NCI-H1092 treated with DMSO at 0.1 percent for 48 hours (cell line): ENCODE measurements at regions not wholly inside any gene's neighbourhood (a gene's known extent, or its start where the extent isn't known, plus 50 kb on each side); places are given as distances from the start of the nearest gene placed in this dataset.

Experiments
- DNase-seq: peaks from one replicate; lab custom pipeline; 2025; lab: John Stamatoyannopoulos, UW

DNA sequence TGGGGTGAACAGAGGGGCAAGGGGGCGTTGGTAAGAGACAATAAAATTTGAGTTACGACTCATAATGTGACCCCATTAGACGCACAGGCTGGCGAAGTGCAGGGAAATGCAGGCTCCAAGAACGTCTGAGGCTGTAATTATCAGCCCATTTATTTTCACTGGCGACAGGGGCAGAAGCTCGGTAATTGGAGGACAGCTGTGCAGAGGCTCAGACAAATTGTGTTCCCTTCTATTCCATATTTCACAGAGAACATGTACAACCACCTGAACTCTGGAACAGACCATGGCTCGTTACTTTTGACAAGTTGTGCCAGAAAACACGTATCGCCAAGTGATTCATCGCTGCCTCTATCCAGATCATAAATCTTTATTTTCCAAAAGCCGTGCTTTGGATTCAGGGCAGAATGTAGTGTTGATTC lies 137.3 kb upstream of the FRMD4A start:
- DNase-seq = peak; percentile 17

GRCh38 chr10:14466257-14466656 lies 135.5 kb upstream of the FRMD4A start:
- DNase-seq = no peak

- no peak for DNase-seq
These were observed 129.7 kb upstream of the FRMD4A start for GRCh38 chr10:14460447-14460846.

GRCh38 chr10:14459665-14460064 lies 128.9 kb upstream of the FRMD4A start:
- DNase-seq = no peak

DNA sequence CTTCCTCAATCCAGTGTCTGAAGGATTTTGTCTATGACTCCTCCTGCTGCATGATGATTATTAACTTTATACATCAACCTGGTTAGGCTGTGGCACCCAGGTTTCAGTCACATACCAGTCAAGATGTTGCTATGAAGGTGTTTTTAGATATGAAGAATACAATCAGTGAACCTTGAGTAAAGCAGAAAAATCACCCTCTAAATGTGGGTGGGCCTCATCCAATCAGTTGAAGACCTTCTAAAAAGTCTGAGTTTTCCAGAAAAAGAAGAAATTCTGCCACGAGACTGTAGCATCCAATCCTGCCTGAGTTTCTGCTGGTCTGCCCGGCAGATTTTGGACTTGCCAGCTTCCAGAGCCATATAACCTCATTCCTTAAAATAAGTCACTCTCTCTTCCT lies 126.1 kb upstream of the FRMD4A start:
- DNase-seq = no peak

- no peak for DNase-seq
These were observed 125.6 kb upstream of the FRMD4A start for GRCh38 chr10:14456218-14456869.

DNA sequence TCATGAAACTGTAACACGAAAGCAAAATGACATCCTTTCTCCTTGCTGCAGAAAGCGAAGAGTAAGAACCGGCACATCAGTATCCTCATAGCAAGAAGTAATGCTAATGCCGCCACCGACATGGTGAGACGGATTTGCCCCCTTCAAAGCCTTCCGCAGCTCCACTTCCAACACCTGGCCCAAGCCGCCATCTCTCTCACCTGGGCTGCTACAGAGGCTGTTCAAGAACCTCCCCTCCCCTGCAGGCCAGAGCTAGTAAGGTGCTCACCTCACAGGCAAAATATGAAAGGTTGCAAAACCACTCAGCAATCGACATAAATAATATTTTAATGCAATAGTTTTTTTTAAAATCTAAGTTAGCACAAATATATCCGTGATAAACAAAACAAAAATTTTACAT lies 123.9 kb upstream of the FRMD4A start:
- no peak for DNase-seq

DNA sequence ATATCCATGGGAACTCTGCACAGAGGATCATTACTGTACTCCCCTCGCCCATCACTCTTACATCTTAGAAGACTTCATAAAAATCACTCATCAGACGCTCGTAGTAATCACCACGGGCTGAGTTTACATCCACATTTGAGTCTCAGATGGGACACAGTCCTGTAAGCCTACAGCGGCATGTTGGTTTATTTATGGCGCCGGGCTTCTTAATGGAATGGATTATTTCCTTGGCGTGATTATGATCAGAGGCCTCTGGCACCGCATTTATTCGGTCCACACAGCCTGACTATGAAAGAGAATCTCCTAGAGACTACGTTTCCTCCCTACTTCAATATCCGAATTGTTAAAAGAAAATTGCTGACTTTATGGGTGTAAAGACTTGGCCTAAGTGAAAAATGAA lies 123.5 kb upstream of the FRMD4A start:
- DNase-seq = no peak

GRCh38 chr10:14453593-14453992 lies 122.9 kb upstream of the FRMD4A start:
- DNase-seq = no peak

- no peak for DNase-seq
These were observed 120.6 kb upstream of the FRMD4A start for GRCh38 chr10:14451341-14451740.

- no peak for DNase-seq
These were observed 119.3 kb upstream of the FRMD4A start for GRCh38 chr10:14450041-14450491.

- DNase-seq = no peak
These were observed 118.6 kb upstream of the FRMD4A start for GRCh38 chr10:14449293-14449815.

DNA sequence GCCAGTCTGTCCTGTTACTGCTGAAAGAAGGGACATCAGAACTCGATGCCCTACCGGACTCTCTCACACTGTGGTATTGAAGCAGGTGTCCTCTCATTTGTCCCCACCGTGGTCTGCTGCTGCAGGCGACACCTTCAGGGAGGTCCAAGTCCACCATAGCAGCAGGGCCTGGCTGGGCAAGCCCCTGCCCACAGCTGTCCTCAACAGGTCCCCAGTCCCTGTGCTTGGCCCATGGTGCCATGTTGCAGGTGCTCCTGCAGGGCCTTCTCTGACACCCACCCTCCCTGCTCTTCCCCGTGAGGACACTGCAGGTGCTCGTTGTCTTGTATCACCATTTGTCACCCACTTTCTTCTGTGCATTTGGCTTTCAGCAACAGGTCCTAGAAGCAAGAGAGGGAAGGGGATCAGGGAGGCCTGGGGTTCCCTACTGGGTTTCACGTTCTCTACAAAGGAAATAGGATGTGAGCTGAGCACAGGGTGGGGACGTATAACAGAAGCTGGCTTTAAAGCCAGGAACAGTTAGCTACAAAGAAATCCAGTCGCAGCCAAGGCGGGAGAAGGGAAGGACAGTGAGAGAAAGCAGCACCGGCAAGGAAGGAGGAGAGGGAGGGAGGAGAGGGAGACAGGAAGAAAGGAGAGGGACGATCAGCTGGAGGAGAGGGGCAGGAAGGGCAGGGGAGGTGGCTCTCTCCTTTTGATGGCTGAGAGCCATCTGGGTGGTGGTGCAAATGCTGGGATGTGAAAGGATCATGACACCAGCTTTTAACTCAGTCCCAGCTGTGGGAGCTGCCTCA lies 117.7 kb upstream of the FRMD4A start:
- DNase-seq = no peak

DNA sequence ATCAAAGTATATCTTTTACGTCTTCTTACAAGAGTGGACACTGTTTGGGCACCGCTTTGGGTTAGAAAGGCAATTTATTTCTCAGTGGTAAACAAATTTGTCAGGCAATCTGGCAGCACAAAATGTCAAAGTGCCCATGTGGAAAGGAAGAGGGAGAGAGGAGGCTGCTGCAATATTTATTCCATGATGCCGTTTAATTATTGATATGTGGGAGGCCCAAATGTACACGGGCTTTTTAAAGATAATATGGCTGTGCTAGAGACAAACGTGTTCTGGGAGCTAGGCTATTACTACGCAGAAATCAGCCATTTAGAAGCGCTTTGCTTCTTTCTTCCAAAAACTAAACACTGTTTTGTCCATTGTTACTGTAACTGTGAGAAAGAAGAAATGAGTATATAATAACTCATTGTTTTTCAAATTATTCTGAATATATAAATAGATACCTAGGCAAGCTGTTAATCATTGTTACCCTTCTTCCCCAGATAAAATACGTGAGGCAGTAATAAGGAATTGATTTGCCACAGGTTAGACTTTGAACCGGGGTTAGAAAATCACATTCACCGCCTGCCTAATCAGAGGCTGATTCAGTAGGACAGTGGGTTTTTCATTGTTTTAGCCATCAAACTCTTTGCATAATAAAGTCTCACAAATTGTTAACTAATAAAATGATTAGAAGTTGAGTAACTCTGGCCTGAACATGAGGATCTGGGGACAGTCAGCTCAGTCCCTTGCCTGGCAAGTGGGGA lies 116.5 kb upstream of the FRMD4A start:
- DNase-seq = no peak

GRCh38 chr10:14439451-14440259 lies 108.9 kb upstream of the FRMD4A start:
- no peak for DNase-seq

DNA sequence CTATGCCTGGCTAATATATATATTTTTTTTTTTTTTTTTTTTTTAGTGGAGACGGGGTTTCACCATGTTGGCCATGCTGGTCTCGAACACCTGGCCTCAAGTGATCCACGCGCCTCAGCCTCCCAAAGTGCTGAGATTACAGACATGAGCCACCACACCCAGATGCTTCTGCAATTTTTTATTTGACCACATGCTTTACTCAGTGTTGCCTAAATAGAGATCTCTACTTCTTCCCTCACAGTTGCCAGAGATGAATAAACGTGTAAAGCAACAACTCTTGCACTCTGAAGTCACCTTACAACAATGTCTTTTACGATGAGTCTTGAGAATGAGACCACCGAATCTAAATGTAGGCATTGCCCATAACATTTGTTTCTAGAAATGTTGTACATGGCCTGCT lies 107.9 kb upstream of the FRMD4A start:
- no peak for DNase-seq

DNA sequence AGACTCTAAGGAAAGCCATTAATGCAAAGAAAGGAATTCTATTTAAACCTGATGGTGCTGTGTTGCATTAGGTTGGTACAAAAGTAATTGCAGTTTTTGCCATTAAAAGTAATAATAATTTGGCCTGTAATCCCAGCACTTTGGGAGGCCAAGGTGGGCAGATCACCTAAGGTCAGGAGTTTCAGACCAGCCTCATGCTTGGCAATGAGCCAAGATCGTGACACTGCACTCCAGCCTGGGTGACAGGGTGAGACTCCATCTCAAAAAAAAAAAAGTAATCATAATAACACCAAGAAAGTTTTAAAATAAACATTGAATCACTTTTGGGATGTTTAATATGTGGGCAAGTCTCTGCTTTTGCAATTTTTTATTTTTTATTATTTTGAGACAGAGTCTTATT lies 107.3 kb upstream of the FRMD4A start:
- no peak for DNase-seq

DNA sequence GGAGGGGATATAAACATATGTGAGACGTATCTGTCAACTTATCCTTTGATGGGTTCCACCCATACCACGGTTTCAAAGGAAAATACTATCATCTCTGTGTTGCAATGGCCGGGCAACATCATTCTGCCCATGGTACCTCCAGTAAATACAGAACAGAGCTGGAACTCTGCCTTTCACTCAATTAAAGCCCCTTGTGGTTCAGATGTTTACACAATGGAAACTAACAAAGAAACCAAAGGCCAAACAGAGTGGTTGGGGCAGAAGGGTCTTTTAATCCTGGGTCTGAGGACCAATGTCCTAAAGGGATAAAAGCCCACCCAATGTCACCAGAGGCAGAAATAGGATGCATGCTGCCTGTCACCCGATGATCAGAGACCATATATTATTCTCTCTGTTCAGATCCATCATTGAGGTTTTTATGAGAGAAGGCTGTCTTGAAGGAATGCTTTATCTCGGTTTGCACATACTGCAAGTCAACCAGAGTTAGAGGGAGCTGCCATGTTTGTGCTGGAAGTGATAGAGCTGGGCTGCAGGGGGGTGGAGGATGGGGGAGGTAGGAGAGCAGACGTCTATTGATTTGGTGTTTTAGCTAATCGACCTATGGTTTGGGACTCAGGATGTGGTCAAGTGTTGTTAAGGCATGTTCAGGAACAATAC lies 105.4 kb upstream of the FRMD4A start:
- no peak for DNase-seq

DNA sequence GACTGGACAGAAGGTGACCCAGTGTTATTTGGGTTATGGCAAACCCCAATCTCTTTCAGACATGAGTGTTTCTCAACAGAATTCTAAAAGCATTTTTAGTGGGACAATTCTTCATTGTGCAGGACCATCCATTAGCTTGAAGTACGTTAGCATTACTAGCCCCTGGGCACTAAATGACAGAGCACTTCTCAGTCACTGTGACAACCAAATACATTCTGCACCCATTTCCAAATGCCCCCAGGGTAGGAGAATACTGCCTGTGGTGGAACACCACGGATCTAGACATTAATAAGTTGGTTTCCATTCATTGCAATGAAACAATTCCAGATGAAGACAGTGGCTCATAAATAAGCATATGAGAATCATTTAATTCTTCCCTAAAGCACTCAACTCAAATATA lies 102.4 kb upstream of the FRMD4A start:
- no peak for DNase-seq

DNA sequence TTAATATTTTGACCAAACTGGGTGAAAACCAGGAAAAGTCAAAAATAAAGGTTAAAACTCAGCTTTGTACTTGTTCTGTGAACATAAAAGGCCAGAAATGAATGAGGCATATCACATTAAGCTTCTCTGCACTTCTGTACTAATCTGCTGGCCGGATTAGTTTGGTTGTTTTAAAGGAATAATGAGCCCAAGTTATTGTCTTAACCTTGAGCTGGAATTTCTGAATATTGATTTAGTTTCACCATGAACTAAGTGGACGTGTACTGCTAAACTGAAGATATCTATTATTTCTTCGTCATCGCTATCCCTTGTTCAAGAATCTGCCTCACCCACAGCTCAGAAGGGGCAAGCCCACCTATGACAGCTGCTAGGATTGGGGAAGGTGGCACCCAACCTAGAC lies 101.1 kb upstream of the FRMD4A start:
- no peak for DNase-seq

DNA sequence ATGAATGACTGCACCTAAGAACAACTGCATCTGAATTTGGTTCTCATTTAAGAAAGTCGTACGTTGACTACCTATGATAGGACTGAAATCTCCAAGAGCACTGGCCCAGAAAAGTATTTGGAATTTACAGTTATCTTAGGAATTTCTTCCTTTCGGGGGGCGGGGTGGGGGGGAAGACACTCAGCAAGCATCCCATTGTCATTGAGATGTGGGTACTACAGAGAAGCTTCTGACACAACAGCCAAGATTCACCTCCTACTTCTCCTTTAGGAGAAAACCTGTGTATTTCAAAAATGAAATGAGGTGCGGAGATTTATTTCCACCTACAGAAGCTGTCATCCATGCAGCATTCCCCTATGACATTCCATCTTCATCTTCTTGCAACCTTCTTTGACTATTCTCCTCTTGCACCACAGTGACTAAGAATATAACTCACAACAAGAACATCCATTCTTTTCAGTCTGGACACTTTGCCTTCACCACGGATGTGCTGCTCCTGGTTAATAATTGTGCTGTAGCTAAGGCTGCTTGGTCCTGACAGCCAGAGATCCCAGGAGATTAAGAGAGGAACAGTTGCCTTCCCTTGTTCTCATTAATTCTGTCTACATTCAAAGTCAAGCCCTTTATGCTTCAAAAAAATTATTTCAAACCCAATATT lies 98.4 kb upstream of the FRMD4A start:
- no peak for DNase-seq
